Stimulated activated CD4-positive, alpha-beta T cell treated with anti-CD3 and anti-CD28 coated beads, Interleukin-12 subunit alpha, Interleukin-12 subunit beta, amount 100 ng/mL, for 24 hours (primary cell): ENCODE measurements at regions not wholly inside any gene's neighbourhood (a gene's known extent, or its start where the extent isn't known, plus 50 kb on each side); places are given as distances from the start of the nearest gene placed in this dataset.

Experiments used
- DNase-seq, 2 experiments: peaks; one replicate each; pipeline ENCODE4 v3.0.0-alpha.2; 2020; ENCODE audit warnings: low read depth in 2 of 2

DNA sequence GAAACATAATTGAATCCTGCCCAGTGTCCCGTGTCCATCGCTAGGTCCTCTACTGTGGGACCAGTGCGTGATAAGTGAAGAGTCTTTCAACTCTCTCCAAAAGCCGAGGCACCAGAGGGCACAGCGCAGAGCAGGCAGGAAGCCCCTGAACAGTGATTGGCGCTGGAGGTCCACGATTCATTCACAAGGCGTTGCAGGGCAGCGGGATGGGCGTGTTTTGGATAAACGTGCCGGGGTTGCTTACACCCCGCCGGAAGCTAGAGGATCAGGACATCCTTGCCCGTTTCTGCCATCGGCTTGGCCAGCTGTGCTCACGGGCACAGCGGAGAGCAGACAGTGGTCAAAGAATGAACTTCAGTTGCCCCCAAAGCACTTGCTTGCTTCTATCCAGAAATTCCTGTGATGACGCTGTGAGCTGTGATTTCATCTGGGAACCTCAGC lies 86.0 kb upstream of the PFKP start:
- DNase-seq: no peak

DNA sequence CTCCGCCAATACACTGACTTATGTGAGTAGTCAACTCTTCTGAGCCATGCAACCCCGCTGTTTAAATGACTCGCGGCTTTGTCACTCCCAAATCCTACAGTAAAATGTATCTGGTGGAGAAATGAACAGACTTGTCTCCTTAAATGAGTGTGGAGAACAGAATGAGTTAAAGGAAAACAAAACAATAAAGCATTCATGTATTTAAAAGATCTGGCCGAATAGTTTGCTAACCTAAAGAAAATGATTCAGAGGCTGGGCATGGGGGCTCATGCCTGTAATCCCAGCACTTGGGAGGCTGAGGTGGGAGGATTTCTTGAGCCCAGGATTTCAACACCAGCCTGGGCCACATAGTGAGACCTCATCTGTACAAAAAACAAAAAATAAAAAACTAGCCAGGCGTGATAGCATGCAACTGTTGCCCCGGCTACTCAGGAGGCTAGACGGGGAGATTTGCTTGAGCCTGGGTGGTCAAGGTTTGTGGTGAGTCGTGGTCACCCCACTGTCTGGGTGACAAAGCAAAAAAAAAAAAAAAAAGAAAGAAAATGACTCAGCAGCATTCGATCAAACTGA lies 86.5 kb upstream of the PFKP start:
- no peak for DNase-seq

DNA sequence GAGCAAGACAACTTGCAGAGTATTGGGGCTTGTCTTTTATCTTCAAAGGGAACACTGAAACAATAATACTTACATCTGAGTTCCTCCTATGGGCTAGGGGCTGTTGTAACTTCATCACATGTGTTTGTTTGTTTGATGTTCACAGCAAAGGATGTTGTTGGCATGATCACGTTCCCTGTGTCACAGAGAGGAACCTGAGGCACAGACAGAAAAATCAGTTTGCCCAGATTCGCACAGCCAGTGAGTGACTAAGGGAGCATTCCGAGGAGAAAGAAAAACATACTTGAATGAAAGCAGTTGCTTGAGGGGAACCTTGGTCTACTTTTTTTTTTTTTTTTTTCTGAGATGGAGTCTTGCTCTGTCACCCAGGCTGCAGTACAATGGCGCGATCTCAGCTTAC lies 87.2 kb upstream of the PFKP start:
- no peak for DNase-seq

DNA sequence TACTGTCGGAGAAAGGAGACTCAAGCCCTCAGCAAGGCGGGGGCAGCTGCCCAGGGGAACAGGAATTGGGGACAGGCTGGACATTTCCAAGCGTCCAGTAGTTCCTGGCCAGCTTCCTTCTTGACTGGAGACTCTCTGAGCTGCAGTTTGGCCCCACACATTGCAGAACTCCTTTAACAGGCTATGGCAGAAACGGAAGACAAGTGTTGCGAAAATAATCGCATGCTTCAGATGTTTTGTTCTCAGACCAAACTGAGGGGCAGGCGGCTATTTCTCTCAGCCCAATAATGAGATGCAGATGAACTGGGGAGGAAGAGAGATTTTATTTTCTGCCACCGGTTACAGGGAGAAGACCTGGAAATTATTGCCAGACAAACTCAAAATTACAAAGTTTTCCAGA lies 88.0 kb upstream of the PFKP start:
- DNase-seq: no peak

DNA sequence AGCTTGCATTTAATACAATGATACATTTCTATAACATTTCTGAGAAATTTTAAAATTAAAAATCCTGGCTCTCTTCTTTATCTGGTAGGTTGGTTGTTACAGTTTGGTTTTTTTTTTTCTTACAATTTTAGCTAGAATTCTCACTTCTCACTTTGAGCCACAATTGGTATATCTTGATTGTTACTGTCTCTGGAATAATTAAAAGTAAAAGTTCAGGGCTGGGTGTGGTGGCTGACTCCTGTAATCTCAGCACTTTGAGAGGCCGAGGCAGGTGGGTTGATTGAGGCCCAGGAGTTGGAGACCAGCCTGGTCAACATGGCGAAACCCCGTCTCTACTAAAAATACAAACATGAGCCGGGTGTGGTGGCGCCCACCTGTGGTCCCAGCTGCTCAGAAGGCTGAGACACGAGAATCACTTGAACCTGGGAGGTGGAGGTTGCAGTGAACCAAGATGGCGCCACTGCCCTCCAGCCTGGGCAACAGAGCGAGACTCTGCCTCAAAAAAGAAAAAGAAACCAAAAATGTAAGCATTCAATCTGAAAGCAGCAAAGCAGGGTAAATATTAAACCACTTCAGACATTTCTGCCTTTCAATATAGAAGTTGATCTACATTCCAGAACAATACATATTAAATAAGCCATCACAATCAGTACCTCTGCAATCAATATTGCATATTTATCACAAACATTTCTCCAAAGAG lies 88.6 kb upstream of the PFKP start:
- no peak for DNase-seq

DNA sequence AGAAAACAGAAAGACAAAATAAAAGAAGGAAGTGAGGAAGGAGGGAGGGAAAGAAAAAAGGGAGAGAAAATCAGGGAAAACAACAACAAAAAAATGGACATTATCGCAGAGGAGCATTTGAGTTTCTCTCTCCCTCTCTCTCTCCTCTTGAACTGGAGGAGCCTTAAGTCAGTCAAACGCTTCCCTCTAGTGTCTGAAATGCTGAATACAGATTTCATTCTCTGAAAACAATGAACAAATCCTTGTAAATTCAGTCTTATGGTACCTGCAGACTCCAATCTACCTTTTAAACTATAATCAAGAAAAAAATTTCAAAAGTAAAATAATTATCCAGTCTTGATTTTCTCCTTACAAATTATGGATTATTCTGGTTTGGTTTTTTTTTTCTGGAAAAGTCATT lies 89.2 kb upstream of the PFKP start:
- DNase-seq: no peak

DNA sequence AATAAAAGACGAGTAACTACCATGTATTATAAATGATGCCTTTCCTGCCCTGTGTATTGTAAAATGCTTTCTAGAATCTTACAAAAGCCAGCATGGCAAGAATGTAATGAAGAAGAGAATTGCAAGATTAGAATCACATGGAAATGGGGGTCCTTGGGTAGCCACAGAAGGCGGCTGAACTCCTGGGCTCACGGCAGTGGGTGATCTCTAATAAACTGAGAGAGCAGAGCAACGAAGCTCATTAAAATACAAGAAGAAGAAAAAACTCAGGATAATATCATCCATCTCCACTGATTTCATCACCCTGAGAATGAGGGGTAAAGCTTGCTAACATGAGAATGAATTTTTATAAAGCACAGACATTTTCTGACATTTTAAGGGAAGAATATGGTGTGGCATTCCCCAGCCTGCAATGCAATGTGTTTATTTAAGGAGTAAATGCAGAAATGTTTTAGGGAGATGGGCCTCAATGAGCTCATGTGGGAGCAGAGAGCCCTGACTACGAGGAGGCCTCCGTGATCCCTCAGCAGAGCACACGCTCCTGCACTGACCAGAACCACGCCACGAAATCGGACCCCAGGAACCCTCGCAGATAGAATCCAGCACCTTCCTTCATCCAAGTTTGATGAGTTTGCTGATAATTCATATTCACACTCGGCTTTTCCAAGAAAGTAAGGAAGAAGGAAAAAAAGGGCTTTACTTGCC lies 92.7 kb upstream of the PFKP start:
- no peak for DNase-seq

DNA sequence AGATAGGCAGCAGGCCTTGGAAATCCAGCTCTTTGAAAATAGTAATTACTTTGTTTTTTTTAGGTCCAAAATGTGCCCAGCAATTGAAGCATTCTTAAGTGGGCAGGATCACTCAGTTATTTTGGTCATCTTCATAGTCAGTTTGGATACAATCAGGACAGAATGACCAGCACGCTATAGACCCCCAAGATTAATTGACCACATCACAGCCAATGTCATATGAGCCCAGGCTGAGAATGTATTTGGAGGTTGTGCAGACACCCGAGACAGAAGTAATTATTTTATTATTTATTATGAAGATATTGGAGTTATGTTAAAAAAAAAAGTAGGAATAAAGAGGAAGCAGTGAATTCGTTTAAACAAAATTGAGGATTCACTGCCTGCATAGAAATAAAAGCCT lies 93.3 kb upstream of the PFKP start:
- no peak for DNase-seq

DNA sequence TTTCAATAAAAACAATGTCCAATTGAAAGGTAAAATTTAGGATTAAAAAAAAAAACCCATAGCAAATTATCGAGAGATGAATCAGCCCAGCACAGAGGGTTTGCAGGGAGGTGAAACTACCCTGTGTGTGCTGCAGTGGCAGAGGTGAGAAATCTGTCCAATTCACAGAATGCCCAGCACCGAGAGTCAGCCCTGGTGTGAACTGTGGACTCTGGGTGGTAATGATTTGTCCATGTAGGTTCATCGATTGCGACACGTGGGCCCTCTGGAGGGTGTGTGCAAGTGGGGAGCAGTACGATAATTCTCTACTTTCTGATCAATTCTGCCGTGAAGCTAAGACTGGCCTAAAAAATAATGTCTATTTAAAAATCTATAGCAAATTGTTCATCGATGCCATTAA lies 94.5 kb upstream of the PFKP start:
- no peak for DNase-seq

DNA sequence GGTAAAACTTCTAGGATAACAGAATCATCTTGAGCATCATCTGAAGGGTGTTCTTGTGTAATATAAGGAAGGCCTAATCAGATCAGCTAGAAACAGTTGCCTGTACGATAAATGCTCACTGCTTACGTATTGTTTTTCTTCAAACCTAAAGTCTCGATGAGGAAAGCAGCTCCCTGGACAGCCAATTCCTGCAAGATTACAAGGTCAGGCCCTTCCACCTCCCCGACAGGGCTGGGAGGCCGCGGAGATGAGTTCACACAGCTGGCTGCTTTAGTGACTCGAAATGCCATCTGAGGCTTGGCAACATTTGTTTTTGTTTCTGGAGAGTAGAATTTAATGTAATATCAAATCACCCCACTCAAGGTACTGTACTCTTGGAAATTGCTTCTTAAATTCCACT lies 95.1 kb upstream of the PFKP start:
- no peak for DNase-seq

DNA sequence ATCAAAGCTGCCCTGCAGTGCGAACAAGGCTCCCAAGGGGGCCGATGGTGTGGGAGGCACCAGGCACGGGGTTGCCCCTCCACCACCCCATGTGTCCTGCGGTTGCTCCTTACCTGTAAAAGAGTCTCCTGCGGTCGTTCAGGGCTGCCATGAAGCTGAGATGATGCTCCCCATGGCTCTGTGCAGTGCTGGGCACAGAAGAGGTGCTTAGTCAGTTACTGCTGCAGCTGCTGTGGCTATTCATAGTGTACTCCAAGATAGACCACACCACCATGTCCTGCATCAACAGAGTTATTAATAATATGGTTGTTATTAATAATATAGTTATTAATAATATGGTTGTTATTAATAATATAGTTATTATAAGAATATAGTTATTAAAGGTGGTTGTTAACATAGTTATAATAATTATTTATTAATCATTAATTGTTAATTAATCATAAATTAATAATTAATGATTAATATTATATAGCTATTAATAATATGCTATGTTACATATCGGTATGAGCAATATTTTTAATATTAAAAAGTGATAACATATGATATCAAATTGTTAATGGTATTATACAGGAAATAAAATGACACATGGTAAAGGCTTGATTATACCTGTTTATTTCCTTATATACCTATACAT lies 97.0 kb upstream of the PFKP start:
- DNase-seq: no peak

DNA sequence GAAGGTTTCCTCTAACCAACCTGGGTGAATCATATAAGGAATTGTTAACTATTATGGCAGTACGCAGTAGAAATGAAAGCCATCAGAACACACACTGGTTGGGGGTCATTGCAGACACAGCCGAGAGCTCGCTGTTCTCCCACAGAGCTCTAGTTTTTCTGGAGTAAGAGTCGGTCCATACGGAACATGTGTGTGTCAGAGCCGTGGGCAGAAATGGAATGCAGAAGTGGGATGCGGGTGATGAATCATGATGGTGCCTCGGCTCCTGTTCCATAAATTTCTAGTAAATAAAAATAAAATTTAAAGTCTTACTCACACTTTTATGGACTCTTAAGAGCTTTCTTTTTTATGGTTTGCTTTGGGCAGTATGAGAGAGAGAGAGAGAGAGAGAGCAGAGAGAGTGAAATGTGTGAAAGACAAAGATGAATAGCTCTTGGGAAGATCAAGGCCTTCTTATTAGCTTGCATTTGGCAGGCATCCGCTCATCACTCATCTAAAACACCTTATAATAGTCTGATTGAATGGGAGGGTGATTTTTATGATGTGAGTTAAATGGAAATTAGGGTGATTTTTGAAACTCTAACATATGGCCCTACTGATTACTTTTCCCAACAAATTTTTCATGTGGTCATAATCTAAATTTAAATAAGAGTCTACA lies 98.8 kb upstream of the PFKP start:
- DNase-seq: no peak

DNA sequence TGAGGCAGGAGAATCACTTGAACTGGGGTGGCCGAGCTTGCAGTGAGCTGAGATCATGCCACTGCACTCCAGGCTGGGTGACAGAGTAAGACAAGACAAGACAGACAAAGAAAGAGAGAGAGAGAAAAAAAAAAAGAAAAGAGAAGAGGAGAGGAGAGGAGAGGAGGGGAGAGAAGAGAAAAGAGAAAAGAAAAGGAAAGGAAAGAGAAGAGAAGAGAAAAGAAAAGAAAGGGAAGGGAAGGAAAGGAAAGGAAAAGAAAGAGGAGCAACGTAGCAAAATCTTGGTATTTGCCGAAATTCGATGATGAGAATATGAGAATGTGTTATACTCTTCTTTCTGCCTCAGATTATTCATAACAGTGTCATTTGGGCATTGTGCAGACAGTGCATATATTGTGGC lies 101.2 kb upstream of the PFKP start:
- DNase-seq: no peak

DNA sequence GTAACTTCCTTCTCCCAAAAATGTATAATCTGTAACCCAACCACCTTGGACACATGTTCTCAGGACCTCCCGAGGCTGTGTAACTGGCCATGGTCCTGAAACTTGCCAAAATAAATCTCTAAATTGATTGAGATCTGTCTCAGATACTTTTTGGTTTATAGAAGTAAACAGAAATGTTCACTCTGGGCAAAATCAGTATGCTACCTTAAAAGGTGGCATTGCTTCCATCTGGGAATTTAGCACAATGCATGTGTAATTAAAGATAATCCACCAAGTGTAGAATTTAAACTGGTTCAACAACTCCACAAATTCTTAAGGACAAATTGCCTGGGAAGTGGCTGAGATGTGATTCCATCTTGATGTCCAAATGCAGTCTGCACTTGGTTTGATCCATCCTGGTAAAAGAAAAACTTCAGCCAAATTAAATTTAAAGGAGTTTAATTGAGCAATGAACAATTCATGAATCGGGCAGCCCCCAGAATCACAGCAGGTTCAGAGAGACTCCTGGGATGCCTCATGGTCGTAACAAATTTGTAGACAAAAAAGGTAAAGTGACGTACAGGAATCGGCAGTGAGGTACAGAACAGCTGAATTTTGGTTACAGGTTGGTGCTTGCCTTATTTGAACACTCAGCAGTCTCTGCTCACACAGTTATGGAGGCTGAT lies 102.6 kb upstream of the PFKP start:
- no peak for DNase-seq

DNA sequence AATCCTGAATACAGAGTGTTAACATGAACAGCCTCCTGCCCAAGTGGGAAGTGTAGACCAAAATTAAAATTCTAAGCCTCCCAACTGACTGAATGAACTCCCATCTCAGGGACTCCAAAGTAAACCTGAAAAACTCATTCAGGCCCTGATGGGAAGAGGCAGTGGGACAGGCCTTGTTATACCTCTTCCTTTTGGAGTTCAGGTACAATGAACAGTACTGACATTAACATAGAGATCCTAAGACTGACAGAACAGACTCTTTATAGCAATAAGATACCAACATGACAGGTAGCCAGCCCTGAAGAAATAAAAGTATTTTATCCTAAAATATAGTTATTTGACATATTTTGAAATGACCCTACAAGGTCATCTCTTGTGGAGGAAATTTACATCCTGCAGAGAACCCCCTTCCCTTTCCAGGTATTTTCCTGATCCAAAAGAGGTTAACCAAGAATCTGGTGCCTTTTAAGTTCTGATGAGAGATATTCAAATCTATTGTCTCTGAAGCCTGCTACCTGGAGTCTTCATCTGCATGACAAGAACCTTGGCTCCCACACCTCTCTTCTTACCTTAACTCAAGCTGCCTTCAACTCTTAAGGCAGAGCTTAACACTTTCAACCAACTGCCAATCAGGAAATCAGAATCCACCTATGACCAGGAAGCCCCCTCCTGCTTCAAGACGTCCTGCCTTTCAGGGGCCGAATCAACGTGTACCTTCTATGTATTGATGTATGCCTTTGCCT lies 103.3 kb upstream of the PFKP start:
- no peak for DNase-seq

DNA sequence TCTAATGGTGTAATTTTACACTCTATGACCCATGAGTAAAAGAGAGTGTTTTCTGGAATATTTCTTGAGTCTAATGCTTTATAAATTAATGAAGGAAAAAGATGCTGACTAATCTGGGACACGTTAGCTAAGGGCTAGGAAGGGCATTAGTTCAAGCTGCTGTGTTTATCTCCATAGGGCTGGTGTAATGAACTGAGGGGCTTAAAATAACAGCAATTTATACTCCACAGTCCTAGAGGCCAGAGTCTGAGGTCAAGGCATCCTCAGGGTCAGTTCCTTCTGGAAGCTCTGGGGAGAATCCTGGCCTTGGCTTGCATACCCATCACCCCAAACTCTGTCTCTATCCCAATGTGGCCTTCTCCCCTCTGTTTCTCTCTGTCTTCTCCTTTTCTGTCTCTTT lies 105.2 kb upstream of the PFKP start:
- no peak for DNase-seq

DNA sequence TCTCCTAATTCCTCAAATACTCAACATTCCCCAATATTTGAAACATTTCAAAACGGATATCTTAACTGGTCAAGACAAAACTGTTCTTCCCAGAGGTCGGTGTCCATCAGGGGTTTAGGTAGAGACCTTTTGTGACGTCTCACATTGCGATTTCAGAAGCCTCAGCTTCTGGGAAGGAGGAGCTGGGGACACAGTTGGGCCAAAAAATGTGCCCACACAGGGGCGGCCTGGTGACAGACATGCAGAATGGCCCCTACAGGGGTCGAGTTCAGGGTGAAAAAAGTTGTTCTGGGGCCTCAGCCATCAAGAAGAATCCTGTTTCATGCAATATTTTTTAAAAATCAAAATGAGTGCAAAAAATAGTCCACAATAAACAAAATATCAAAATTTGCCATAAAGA lies 108.7 kb upstream of the PFKP start:
- DNase-seq: no peak

DNA sequence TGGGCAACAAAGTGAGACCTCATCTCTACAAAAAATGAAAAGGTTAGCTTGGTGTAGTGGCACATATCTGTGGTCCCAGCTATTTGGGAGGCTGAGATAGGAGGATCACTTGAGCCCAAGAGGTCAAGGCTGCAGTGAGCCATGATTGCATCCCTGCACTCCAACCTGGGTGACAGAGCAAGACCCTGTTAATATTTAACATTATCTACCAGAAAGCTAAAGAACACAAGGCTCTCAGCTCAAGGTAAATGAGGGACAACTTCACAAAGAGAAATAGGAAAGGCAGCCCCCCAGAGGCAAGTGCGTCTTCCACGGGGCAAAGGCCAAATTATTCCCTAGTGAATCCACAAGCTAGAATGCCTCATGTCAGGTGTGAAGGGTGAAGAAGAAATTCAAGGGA lies 109.6 kb upstream of the PFKP start:
- DNase-seq: no peak

DNA sequence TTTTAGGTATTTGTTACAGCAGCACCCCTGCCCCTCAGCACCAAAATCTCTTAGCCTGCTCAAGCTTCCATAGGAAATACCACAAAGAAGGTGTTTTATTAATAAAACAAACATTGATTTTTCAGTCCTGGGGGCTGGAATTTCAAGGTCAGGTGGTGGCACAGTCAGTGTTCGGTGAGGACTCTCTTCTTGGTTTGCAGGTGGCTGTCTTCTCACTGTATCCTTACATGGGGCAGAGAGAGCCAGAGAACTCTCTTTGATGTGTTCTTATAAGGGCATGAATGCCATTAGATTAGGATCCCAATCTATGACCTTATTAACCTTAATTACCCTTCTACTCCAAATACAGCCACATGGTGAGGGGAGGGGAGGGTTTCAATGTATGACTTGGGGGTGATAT lies 112.3 kb upstream of the PFKP start:
- DNase-seq: no peak

DNA sequence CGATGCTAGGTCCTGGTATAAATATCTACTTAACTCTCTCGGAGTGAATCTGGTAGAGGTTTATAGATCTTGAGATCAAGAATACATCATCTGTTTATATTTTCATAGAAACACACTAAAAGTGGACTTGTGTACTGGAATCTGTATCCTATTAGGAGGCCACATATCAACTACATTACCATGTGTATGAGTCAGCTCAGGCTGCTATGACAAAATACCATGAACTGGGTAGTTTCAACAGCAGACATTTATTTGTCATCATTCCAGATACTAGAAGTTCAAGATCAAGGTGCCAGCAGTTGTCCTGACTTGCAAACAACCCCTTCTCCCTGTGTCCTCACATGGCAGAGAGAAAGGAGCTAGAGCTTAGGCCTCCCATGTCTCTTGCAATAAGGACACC lies 113.9 kb upstream of the PFKP start:
- DNase-seq: no peak

DNA sequence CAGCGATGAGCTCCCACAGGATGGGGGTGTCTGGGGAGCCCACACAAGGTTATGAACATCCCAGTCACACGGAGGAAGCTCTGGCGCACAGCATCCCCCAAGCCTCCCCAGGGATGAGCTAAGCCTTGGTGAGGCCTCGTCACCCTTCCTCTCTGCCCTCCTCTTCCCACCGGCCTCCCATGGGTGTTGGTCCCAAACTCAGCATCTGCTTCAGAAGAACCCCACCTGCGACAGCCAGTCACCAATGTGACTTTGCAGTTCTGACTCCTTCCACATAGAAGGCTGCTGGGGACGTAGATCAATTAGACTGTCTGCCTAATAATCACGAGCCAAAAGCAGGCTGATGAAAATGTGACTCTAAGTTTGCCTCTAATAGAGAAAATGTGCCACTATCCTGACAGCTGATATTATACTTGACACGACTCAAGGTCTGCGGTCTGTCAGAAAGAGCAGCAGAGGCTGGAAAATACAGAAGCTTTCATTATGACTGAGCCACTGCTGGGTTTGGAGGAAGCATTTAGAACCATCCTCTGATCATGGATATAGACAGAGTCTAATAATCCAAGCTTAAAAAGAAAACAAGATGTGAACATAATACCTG lies 116.0 kb upstream of the PFKP start:
- no peak for DNase-seq
